GM21447 (cell line): ENCODE measurements at regions not wholly inside any gene's neighbourhood (a gene's known extent, or its start where the extent isn't known, plus 50 kb on each side); places are given as distances from the start of the nearest gene placed in this dataset.
"Not testable (repeated sequence)": the region's sequence is repeated elsewhere in the genome, so short reads cannot be mapped to it uniquely, and the experiment has no call there.

Experiments
- ATAC-seq: cut with Tn5 transposase; IDR thresholded peaks from one replicate; pipeline ENCODE4 v1.9.1; 2021; ENCODE audit not compliant: unreplicated experiment

DNA sequence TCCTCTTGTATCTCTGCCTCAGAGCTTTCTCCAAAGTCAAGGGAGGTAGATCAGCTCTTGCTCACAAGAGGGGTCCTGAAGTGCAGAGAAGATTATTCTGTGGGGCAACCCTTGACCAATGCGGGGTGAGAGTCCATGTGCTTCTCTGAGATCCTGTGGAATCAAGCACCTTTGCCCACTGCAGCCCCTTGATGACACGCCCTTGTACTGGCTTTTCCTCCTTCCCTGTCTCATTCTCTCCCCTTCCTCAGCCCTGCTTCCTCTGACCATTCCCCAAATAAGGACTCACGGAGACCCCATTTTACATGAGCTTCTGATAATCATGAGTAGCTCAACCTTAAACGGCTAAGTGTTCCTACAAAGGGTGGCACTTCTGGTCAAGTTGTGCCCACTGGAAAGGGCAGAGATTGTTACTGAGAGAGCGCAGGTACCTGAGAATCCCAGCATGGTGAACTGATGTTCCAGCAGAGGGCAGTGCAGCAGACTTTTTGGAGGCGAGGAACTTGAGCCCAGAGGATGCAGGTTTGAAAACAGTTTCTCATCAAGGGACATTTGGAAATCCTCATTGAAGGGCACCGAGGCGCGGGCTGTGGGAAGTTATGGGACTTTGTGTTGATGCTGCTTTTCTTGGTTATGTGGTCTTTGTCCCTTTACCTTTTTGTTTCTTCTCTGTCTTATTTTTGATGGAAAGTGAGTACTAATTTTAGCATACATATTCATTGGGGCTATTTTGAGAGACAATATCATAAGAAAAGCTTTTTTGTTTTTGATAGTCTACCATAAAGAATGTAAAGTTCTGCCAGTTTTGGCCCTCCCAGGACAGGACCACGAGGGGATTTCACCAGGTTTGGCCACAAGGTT is 201.3 kb downstream of the RBM46 start:
- ATAC-seq = peak; percentile 64

DNA sequence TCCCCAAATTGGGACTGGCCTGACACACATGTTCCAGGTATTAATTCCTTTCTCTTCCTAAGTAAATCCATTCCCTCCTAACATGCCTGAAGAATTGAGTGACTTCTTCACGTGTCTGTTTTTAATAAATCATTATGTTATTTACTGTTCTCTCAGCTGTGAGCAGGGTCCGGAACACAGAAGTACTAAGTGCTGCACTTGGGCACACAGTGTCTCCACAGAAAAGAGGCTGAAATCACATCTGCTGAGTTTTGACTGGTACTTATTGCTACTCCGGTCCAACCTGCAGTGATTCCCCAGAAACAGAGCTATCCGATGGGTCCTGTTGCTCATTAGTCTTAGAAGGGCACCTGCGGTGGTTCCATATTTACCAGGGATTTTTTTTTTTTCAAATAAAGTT is 202.6 kb downstream of the RBM46 start:
- ATAC-seq = no peak

DNA sequence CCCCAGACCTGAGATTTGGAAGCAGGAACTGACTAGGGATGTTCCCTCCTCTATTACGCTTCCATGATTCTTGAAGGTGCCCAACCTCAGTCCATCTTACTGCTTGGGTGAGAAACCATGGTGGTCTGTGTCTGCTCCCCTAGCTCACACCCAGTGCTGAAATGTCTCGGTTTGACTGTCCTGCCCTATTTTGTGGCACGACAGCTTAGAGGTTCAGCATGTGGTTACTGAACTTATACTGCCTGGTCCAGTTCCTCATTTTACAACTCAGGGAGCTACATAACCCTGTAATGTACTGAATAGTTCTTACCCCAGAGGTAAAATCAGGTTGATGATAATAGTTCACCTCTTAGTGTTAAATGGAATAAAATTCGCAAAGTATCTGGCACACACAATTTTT is 203.1 kb downstream of the RBM46 start:
- ATAC-seq = peak; percentile 82

DNA sequence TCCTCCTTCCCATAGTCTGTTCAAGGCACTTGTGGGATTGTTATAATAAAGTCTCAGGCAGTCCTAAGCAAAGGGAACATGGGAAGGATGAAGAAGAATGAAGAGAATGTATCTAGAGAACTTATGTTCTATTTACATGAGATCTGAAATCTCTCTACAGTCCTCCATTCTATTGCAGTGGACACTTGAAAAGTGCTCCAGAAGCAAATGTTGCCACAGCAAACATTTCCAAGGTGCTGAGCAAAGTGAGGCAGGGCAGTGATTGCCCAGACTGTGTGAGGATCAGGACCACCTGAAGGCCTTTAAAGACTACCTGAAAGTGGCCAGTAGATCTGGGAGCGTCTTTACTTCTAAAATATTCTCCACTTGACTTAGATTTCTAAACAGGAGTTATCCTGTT is 203.5 kb downstream of the RBM46 start:
- no peak for ATAC-seq

DNA sequence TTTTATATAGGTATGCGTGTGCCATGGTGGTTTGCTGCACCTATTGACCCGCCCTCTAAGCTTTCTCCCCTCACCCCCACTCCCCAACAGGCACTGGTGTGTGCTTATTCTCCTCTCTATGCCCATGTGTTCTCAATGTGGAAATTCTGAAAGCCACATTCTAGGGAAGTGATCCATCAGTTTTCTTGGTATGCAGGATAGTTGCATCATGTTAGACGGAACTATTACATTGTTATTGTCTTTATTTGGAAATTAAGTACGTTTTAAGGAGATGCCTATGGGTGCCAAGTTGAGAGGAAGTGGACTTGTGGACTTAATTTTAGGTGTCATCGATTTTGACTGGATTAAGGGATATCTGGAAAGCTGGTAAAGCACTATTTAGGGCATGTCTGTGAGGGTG is 204.6 kb downstream of the RBM46 start:
- no peak for ATAC-seq

DNA sequence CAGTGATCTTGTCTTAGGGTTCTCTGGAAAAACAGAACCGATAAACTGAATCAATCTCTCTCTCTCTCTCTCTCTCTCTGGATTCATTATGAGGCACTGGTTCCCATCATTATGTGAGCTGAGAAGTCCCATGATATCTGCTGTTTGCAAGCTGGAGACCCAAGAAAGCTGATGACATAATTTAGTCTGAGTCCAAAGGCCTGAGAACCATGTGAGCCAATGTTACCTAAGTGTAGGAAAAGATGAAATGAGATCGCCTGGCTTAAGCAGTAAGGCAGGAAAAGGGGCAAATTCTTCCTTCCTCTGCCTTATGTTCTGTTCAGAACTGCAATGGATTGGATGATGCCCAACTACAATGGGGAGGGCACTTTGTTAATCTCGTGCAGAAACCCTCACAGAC is 207.4 kb downstream of the RBM46 start:
- ATAC-seq = no peak

DNA sequence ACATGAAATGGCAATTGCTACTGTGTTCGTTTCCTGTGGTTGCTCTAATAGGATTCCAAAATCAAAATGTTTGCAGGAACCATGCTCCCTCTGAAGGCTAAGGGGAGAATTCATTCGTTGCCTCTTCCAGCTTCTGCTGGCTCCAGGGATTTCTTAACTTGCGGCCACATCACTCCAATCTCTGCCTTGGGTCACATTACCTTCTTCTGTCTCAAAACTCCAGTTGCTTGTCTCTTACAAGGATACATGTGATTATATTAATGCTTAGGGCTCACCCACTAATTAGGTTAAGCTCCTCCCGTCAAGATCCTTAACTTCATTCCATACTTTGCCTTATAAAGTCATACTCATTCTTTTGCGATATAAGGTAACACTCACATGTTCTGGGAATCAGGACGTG is 208.4 kb downstream of the RBM46 start:
- no peak for ATAC-seq

DNA sequence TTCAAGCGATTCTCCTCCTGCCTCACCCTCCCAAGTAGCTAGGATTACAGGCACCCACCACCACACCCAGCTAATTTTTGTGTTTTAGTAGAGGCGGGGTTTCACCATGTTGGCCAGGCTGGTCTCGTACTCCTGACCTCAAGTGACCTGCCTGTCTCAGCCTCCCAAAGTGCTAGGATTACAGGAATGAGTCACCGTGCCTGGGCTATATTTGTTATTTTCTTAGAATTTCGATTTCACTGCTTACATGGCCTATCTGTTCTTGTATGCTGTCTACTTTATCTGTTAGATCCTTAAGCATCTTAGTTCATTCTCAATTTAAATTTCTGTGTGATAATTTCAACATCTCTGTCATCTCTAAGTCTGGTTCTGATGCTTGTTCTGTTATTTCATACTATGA is 210.6 kb upstream of the NPY2R start:
- not testable (repeated sequence) for ATAC-seq

DNA sequence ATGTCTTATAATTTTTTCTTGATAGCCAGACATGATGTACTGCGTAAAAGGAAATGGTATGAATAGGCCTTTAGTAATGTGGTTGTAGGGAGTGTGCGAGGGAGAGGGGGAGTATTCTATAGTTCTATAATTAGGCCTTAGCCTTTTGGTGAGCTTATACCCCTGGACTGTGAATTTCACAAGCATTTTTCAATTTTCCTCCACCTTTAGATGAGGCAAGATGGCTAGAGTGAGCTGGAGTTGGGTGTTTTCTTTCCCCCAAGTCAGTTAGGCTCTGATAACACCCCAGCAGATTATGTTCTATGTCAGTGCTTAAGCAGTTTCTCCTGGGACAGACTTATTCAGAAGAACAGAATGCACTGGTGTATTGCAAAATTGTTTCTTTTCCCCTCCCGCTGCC is 210.2 kb upstream of the NPY2R start:
- ATAC-seq = no peak

DNA sequence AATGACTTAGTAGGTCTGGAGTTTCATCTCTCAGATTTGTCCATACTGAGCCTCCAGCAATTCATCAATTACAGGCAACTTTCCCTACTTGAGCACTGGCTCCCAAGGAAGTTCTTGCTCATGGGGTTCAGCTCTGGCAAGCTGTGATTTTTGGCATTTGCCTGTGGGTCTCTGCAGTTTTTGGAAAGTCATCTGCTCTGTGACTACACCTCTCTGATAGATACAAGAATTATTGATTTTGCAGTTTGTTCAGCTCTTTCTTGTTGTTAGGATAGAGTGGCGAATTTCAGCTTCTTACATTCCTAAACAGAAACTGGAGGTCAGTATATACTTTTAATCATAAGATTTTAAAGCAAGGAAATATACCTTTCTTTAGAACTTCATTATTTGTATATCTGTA is 209.7 kb upstream of the NPY2R start:
- ATAC-seq = no peak

DNA sequence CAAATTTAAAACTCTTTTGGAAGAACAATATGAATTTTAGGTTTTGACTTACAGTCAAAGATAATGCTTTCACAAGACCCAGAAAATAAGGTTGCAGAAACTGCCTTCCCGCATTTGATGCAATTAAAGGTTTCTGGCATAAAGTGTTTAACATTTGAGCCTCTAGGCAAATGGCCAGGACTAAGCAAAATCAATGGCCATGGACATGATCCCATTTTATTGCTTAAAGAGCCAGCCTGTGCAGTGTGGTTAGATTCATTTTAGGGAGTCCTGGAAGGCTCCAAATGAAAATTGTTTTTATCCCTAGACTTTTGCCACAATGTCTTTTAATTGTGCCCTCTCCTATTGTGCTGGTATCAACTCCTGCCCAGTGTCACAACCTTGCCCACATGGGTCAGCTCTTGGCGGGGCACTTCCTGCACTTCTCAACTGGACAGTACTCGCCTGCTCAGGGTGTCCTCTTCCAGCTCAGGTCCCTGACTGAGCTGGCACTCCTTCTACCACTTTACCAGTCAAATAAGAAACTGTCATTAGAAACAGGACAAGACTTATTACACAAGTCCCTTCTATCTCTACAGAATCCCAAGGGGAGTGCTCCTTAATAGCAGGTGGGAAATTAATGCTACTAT is 208.4 kb upstream of the NPY2R start:
- ATAC-seq = no peak

DNA sequence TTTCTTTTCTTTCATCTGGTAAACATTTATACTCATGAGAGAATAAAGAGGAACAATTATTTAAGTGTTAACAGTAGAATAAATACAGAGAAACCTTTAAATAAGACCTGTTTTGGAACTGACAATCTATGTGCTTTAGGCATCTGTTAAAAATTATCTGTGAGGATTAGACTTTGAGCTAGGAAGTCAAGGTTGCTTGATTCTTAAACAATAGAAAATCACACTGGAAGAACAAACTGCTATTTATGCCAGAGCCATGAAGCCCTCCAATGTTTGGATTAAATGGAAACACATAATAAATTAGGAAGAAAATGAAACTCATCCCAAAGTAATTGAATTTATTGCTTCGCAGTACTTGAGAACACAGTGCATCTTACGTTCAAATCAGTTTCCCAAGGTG is 207.2 kb upstream of the NPY2R start:
- ATAC-seq = no peak

DNA sequence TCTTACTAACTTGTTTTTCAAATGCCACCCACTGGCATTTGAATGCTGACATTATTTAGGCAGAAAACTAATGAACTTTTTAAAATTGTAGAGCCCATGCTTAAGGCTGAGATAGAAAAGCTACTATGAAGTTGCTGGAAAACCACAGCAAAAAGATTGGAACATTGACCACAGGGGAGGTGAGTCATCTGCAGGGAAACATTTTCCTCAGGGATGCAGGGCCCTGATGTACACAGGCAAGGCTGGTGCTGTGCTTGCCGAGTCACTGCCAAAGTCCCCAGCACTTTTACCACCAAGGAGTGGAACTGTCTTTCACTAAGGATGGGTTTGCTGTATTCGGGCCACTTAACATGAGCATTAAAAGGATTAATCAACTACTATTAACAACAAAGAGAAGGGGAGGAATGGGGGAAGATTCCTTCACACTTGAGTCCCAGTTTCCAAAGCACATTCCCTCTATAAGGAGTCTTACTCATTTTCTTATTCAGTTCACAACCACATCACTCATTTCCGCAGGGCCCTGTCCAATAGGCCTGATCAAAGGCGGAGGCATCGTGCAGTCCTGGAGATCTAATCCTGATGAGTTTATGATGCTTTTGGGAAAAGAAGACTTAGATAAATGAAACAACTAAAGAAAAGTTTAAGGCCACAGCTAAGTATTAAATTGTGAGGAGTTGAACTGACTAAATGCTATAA is 202.9 kb upstream of the NPY2R start:
- ATAC-seq = no peak

DNA sequence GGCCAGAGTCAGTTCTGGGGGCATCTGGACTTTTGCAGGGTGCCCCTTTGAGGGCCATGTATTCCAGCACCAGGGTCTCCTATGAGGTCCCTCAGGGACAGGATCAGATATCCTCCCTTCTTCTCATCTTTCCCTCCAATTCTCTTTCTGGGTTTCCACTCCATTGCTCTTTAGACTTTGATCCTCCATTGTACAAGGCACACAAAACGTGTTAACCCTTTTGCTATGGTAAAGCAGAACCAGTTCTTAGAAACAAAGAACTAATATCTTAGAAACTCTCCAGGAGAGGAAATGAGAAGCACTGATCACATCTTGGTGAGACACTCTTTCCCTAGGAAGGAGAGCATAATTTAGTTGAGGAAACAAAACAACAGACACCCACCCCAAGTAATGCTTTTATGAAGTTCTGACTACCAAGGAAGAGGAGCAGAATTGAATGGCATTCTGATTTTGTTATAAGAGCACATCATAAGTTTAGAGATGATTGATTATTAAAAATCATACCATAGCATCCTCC is 200.7 kb upstream of the NPY2R start:
- no peak for ATAC-seq

DNA sequence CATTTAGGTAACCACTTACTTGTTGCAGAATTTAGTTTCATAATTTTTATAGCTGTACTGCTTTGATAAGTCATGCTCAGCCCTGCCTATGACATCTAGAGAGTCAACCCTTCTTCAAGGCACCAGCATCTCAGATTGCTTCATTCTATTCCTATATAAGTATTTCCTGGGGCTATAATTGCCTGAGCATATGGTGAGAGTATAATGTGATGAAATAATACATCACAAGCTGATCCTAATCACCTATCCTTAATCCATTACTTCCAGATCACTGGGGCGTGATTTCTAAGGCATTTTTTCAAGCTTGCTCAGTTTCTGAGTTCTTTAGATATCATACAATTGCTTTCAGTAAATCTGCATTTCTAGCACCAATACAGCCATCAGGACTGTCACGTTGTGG is 200.0 kb upstream of the NPY2R start:
- ATAC-seq = no peak

DNA sequence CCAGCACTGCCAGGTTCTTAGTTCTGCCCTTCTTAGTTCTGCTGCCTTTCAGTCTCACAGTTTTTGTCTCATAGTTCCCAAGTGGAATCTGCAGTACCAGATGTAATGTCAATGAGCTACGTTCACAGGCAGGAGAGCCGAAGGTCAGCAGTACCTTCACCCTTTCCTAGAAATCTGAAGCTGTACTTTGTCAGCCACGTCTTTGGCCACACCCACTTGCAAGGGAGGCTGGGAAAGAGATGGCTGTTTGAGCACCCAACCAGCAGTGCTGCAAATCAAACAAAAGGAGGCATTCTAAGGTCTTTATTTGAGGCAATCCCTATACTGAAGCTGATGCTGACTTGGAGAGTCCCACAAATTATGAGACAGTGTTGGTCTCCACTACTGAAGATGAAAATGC is 199.1 kb upstream of the NPY2R start:
- ATAC-seq = no peak

DNA sequence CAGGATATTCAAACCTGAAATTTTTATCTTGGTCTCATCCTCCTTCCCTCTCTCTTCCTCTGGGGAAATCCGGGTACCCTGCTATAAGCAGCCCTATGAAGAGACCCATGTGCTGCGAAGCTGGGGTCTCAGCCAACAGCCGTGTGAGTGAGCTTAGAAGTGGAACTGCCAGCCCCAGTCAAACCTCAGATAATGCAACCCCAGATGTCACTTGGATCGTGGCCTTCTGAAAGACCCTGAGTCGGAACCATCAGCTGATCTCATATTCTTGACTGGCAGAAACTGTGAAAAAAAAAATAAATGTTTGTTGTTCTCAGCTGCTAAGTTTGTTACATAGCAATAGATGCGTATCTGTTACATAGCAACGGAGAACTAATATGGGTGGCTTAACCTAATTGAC is 198.1 kb upstream of the NPY2R start:
- ATAC-seq = no peak

DNA sequence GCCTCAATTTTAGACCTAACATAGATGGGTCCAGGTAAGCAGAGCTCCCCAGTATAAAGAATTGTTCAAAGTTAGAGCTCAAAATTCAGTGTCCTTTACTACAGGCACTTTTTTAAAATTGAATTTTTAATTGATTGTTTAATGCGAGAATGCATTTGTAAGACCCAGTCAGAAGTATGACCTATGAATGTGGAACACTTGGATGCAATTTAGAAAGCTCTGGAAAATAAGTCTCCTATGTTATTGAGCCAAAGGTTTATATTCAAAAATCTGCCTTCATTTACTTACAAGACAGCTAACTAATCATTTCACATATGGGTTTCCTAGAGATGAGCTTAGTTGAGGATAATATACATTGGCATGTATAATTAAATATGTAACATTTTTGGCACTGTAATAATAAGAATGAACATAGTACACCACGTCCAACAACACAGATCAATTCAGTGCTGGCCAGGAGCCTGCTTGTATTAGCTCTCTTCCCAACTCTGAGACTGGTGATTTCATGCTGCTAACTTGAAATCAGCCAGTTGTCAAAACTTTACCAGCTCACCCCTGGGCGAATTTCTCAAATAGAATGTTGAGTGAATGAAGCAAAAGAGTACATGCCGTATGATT is 197.2 kb upstream of the NPY2R start:
- no peak for ATAC-seq

DNA sequence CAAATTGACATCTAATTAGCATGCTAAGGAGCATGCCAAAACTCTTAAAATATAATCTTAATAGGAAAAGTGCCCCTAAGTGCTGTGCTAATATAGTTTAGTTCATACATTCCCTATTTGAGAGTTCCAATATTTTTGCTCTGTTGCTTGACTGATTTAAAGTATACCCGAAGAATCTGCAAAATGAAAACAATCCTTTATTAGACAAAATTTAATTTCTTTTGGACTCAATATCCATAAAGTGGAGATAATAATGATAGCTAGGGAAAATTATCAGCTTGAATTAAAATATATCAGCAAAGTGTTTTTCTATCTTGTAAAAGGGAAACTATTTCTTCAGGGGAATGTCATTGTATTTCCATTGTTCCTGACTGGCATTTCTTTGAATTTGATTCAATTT is 196.0 kb upstream of the NPY2R start:
- ATAC-seq = no peak

DNA sequence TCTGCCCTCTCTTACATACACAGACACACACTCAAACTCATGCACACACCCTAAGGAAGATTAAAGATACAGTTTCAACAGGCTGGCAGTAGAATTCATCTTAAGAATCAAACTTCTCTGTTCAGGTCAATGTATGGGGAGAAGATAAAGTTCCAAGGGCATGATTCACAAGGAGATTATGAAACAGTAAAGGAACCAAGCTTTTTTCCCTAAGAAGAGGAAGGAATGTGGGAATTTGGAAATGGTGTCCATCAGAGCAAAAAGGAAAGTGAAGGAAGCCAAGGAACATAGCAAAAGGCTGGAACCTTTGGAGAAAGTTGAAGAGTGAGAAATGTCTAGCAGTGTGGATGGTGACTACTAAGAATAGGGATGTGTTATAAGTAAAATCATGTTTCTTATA is 191.0 kb upstream of the NPY2R start:
- ATAC-seq = no peak

DNA sequence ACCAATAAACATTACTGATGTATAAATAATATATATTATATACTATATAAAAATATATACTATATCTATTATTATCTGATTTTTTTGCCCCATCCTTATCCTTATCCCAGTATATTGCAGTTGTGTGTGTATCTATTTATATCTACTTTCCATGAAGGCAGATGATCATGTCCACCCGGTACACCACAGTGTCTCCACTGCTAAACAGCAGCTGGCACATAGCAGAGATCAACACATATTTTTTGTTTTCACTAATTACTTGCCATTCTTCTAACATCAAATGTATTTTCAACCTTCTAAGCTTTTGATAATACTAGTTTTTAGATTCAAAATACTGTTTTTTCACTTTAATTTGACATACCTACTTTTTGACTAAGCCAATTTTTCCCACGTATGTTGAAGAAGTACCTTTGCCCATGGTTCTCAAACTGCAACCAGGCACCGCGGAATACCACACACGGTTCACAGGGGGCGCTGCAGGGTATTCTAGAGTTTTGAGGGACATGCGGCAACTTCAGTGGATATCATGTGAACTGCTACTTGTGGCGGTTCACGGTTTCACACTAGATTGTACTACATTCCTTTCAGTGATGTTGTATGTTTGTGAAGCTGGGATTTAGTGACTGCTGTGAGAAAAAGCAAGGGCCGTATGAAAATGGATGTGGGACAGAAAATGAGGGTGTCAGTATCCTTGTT is 182.5 kb upstream of the NPY2R start:
- ATAC-seq = peak; percentile 77
